ENCODE measurements at regions not wholly inside any gene's neighbourhood (a gene's known extent, or its start where the extent isn't known, plus 50 kb on each side); places are given as distances from the start of the nearest gene placed in this dataset.

DNA sequence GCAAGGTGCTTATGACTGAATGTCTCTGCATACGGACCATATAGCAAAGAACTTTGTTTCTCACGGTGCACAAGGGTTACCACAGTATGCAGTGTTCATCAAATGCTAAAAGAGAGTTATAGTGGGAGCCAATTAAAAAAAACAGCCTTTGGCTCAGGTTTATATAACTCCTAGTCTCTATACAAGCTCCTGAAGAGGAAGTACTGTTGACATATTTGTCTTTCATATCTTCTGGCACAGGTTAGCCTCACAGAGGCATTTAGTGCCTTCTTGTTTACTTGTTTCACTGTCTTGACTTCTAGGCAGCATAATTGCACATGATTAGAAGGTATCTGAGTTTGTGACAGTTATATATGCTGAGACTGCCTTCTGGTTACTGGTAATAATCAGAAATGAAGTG, 158.8 kb upstream of the FAM47C start:
- Histone ChIP-seq H3K36me3 (ENCODE audit: control insufficient read depth, insufficient read depth, low read length) (no peaks in the 10 kb centered on the region), H3K27ac (ENCODE audit: low read depth, low read length) (no peak overlapping the region)

DNA sequence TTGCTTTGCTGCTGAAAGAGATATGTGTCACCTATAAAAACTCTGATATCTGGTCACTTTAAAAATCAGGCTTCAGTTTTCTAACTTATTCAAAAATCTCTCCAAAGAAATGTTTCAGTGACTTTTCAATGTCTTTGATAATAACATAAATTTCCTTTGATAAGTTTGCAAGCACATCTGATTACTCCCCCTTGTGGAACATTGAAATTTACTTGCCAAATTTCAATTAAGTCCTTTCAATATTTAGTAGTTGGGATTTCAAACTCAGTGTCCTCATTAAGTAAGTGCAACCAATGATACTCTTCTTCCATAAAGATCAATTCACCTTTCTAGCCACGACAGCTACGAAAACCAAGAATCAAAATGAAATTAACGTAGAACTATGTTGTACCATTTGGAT, 151.3 kb upstream of the FAM47C start:
- no peak overlapping the region for H3K4me3 ChIP-seq (ENCODE audit: low read length)
- Mint-ChIP-seq H3K4me3 (no peak overlapping the region), H3K27me3 (ENCODE audit: insufficient read depth) (no peaks in the 10 kb centered on the region), H3K4me1 (peaks cover 6% of the 10 kb centered on the region), H3K36me3 (ENCODE audit: low read depth) (no peaks in the 10 kb centered on the region), H3K9me3 (peaks cover 32% of the 10 kb centered on the region), H3K27ac (no peak overlapping the region)
- H3K36me3 ChIP-seq (ENCODE audit: control insufficient read depth, insufficient read depth, low read length) = no peaks in the 10 kb centered on the region
- TF ChIP-seq, protein P1, sequence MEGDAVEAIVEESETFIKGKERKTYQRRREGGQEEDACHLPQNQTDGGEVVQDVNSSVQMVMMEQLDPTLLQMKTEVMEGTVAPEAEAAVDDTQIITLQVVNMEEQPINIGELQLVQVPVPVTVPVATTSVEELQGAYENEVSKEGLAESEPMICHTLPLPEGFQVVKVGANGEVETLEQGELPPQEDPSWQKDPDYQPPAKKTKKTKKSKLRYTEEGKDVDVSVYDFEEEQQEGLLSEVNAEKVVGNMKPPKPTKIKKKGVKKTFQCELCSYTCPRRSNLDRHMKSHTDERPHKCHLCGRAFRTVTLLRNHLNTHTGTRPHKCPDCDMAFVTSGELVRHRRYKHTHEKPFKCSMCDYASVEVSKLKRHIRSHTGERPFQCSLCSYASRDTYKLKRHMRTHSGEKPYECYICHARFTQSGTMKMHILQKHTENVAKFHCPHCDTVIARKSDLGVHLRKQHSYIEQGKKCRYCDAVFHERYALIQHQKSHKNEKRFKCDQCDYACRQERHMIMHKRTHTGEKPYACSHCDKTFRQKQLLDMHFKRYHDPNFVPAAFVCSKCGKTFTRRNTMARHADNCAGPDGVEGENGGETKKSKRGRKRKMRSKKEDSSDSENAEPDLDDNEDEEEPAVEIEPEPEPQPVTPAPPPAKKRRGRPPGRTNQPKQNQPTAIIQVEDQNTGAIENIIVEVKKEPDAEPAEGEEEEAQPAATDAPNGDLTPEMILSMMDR (conservative IDR thresholded peaks at IDR 0.05) = peak; percentile 31
- no peak overlapping the region for H3K9ac ChIP-seq (ENCODE audit: extremely low read depth, low read length, poor library complexity, severe bottlenecking)
- H3K9me3 ChIP-seq (ENCODE audit: control insufficient read depth, low read length) = no peaks in the 10 kb centered on the region
- H3K4me1 ChIP-seq (ENCODE audit: control insufficient read depth, insufficient read depth, low read length) = no peaks in the 10 kb centered on the region
- 100% methylated on average over 2 of the region's 3 CpGs; no CpG with 5 or more reads in 1 of the 2 experiments for WGBS, 2 experiments (ENCODE audit: insufficient coverage in 1 of 2, insufficient read length in 1 of 2)
- no peaks in the 10 kb centered on the region for H3K27me3 ChIP-seq (ENCODE audit: control insufficient read depth, insufficient read depth, low read length, poor library complexity, severe bottlenecking)
- no peak overlapping the region for H3K27ac ChIP-seq (ENCODE audit: low read depth, low read length)
- no peak for DNase-seq

More for the DNA sequence above, 158.8 kb upstream of the FAM47C start:
- no peaks in the 10 kb centered on the region for H3K27me3 ChIP-seq (ENCODE audit: control insufficient read depth, insufficient read depth, low read length, poor library complexity, severe bottlenecking)
- no peak overlapping the region for H3K27ac Mint-ChIP-seq
- H3K4me1 Mint-ChIP-seq = no peaks in the 10 kb centered on the region
- H3K9me3 Mint-ChIP-seq = peaks cover 37% of the 10 kb centered on the region
- TF ChIP-seq, protein P1 (conservative IDR thresholded peaks at IDR 0.05) = no peak
- no peaks in the 10 kb centered on the region for H3K36me3 Mint-ChIP-seq (ENCODE audit: low read depth)
- H3K4me3 ChIP-seq (ENCODE audit: low read length) = no peak overlapping the region
- H3K4me3 Mint-ChIP-seq = no peak overlapping the region
- H3K27me3 Mint-ChIP-seq (ENCODE audit: insufficient read depth) = no peaks in the 10 kb centered on the region
- H3K9me3 ChIP-seq (ENCODE audit: control insufficient read depth, low read length) = no peaks in the 10 kb centered on the region
- no peak for DNase-seq
- H3K9ac ChIP-seq (ENCODE audit: extremely low read depth, low read length, poor library complexity, severe bottlenecking) = no peak overlapping the region
- no peaks in the 10 kb centered on the region for H3K4me1 ChIP-seq (ENCODE audit: control insufficient read depth, insufficient read depth, low read length)
- WGBS, 2 experiments (ENCODE audit: insufficient coverage in 1 of 2, insufficient read length in 1 of 2) = 78% methylated on average over 2 of the region's 2 CpGs; no CpG with 5 or more reads in 1 of the 2 experiments

DNA sequence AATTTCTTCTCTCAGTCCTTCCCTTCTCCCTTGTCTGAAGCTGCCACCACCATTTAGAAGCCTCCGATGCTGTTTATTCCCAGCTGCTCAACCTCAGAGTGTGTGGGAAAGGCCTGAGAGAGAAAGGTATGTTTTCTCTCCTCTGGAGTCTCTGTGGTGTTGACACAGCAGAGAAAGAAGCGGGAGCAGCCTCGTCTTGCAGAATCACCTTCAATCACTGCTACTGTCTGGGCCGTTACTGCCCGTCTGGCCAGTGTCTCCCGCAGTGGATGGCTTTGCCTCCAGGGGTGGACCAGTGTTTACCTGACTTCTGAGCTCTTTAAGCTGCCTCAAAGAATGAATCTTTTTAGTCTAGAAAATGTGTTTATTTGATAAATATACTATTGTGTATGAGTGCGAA, 148.9 kb upstream of the FAM47C start:
- H3K9me3 ChIP-seq (ENCODE audit: control insufficient read depth, low read length) = no peaks in the 10 kb centered on the region
- no peak overlapping the region for H3K27ac ChIP-seq (ENCODE audit: low read depth, low read length)
- Mint-ChIP-seq H3K27me3 (ENCODE audit: insufficient read depth) (no peaks in the 10 kb centered on the region), H3K27ac (no peak overlapping the region), H3K9me3 (peaks cover 19% of the 10 kb centered on the region), H3K36me3 (ENCODE audit: low read depth) (no peaks in the 10 kb centered on the region), H3K4me1 (peaks cover 6% of the 10 kb centered on the region), H3K4me3 (no peak overlapping the region)
- H3K27me3 ChIP-seq (ENCODE audit: control insufficient read depth, insufficient read depth, low read length, poor library complexity, severe bottlenecking) = no peaks in the 10 kb centered on the region
- H3K4me3 ChIP-seq (ENCODE audit: low read length) = no peak overlapping the region
- no peaks in the 10 kb centered on the region for H3K4me1 ChIP-seq (ENCODE audit: control insufficient read depth, insufficient read depth, low read length)
- TF ChIP-seq, protein P1 (conservative IDR thresholded peaks at IDR 0.05) = no peak
- WGBS, 2 experiments (ENCODE audit: insufficient coverage in 1 of 2, insufficient read length in 1 of 2) = 92% methylated on average over 6 of the region's 7 CpGs; no CpG with 5 or more reads in 1 of the 2 experiments
- no peak for DNase-seq
- H3K36me3 ChIP-seq (ENCODE audit: control insufficient read depth, insufficient read depth, low read length) = no peaks in the 10 kb centered on the region
- no peak overlapping the region for H3K9ac ChIP-seq (ENCODE audit: extremely low read depth, low read length, poor library complexity, severe bottlenecking)

Data from endodermal cell (in vitro differentiated cells).